MCF 10A (cell line): ENCODE measurements at regions not wholly inside any gene's neighbourhood (a gene's known extent, or its start where the extent isn't known, plus 50 kb on each side); places are given as distances from the start of the nearest gene placed in this dataset.
"Not testable (repeated sequence)": the region's sequence is repeated elsewhere in the genome, so short reads cannot be mapped to it uniquely, and the experiment has no call there.

Source experiments
- BruUV-seq: library from RNA; stranded (reverse); fragments of 400-500 nt; replicated peaks from 2 replicates; lab custom pipeline; 2021; lab: Mats Ljungman, UMichigan
- CTCF ChIA-PET: fragments of 300-600 bp; sonication (Branson Sonifier 250); formaldehyde crosslinking; extraction: SDS; loops from one replicate; lab custom pipeline; 2021; ENCODE audit warnings: antibody characterized with exemption, inconsistent platforms; lab: Yijun Ruan, JAX
- POLR2A ChIA-PET: fragments of 300-600, 350-650 bp; sonication (Branson Sonifier 250); formaldehyde crosslinking; extraction: SDS; loops from one replicate; lab custom pipeline; 2020; ENCODE audit warnings: antibody characterized with exemption, inconsistent platforms; lab: Yijun Ruan, JAX
- DNase-seq: peaks from one replicate; pipeline ENCODE4 v3.0.0-alpha.2; 2018; ENCODE audit not compliant: unreplicated experiment
- H3K27ac Mint-ChIP-seq: one replicate; pipeline ENCODE4 v1.8.0; 2022; ENCODE audit warnings: mild to moderate bottlenecking, low read depth, mixed read lengths; ENCODE audit not compliant: unreplicated experiment
- H3K27me3 Mint-ChIP-seq: one replicate; pipeline ENCODE4 v1.8.0; 2022; ENCODE audit warnings: mixed read lengths; ENCODE audit not compliant: insufficient read depth, unreplicated experiment
- H3K36me3 Mint-ChIP-seq: one replicate; pipeline ENCODE4 v1.8.0; 2022; ENCODE audit warnings: mild to moderate bottlenecking, moderate library complexity, mixed read lengths; ENCODE audit not compliant: insufficient read depth, unreplicated experiment
- H3K4me1 Mint-ChIP-seq: one replicate; pipeline ENCODE4 v1.8.0; 2022; ENCODE audit warnings: mixed read lengths; ENCODE audit not compliant: insufficient read depth, unreplicated experiment
- H3K4me3 Mint-ChIP-seq: one replicate; pipeline ENCODE4 v1.8.0; 2022; ENCODE audit warnings: mild to moderate bottlenecking, moderate library complexity, mixed read lengths; ENCODE audit not compliant: unreplicated experiment
- H3K9me3 Mint-ChIP-seq: one replicate; pipeline ENCODE4 v1.8.0; 2022; ENCODE audit warnings: mixed read lengths; ENCODE audit not compliant: unreplicated experiment
- intact Hi-C: fragments of 100-400 bp; cut with micrococcal nuclease; formaldehyde crosslinking; loops from 2 replicates; pipeline ENCODE4 v1.14.1; 2022
- TF ChIP-seq, protein P1 (sequence below): fragments of 200-600 bp; IDR thresholded peaks from one replicate; pipeline ENCODE4 v1.8.0; 2022; ENCODE audit warnings: antibody characterized with exemption, mild to moderate bottlenecking; ENCODE audit not compliant: unreplicated experiment

DNA sequence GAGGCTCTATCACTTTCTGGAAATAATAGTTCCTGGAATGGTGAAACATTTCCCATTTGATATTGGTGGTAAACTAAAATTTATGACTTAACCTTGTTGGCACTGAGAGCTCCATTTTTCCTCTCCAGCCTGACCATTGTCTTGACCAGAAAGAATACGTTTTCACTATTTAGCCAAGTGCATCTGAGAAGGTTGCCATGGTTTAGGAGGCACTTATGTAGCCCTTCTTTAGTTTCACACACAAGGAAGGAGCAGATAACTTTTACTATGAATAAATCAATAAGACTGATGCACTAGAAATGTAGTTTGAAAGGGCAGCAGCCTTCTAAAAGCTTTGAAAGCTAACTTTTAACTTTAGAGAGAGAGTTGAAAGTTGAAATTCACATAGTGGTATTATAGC is 1045.5 kb upstream of the CDH6 start:
- TF ChIP-seq, protein P1, sequence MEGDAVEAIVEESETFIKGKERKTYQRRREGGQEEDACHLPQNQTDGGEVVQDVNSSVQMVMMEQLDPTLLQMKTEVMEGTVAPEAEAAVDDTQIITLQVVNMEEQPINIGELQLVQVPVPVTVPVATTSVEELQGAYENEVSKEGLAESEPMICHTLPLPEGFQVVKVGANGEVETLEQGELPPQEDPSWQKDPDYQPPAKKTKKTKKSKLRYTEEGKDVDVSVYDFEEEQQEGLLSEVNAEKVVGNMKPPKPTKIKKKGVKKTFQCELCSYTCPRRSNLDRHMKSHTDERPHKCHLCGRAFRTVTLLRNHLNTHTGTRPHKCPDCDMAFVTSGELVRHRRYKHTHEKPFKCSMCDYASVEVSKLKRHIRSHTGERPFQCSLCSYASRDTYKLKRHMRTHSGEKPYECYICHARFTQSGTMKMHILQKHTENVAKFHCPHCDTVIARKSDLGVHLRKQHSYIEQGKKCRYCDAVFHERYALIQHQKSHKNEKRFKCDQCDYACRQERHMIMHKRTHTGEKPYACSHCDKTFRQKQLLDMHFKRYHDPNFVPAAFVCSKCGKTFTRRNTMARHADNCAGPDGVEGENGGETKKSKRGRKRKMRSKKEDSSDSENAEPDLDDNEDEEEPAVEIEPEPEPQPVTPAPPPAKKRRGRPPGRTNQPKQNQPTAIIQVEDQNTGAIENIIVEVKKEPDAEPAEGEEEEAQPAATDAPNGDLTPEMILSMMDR, result no peak
- Mint-ChIP-seq H3K4me3 (no peak overlapping the region), H3K27me3 (no peaks in the 10 kb centered on the region), H3K4me1 (no peaks in the 10 kb centered on the region), H3K9me3 (peaks cover 24% of the 10 kb centered on the region), H3K27ac (no peak overlapping the region), H3K36me3 (no peaks in the 10 kb centered on the region)
- no peak for DNase-seq
- intact Hi-C loops, result no loop called here
- ChIA-PET POLR2A (no interaction called here), CTCF (interaction anchor here (1.0 kb wide), 1 partner anchor 107 kb away, joined by 3 read pairs; no protein-coding TSS in a partner anchor)
- no TSS peak for BruUV-seq

DNA sequence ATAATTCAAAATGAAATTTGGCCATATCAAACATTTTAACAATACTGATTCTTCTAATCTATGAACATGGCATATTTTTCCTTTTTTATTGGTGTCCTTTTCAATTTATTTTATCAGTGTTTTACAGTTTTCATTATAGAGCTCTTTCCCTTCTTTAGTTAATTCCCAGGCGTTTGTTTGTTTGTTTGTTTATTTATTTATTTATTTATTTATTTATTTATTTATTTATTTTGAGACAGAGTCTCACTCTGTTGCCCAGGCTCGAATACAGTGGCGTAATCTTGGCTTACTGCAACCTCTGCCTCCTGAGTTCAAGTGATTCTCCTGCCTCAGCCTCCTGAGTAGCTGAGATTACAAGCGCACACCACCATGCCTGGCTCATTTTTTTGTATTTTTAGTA is 1049.4 kb upstream of the CDH6 start:
- POLR2A ChIA-PET, H3K27me3 Mint-ChIP-seq, H3K4me3 Mint-ChIP-seq, H3K4me1 Mint-ChIP-seq, intact Hi-C loops, H3K27ac Mint-ChIP-seq, H3K36me3 Mint-ChIP-seq, BruUV-seq, DNase-seq: not testable (repeated sequence)
- H3K9me3 Mint-ChIP-seq, result peaks cover 22% of the 10 kb centered on the region
- CTCF ChIA-PET, result interaction anchor here (0.6 to 1.3 kb wide), 3 partner anchors 18 to 1269 kb away, joined by 3 to 4 read pairs (median 4); no protein-coding TSS in a partner anchor

DNA sequence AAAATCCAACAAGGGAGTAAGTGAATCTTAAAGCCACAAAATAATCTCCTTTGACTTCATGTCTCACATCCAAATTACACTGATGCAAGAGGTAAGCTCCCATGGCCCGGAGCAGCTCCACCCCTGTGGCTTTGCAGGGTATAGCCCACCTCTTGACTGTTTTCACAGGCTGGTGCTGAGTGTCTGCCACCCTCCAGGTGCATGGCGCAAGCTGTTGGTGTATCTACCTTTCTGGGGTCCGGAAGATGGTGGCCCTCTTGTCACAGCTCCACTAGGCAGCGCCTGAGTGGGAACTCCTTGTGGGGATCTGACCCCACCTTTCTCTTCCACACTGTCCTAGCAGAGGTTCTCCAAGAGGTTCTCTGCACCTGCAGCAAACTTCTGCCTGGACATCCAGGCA is 1051.1 kb upstream of the CDH6 start:
- Mint-ChIP-seq H3K4me3 (no peak overlapping the region), H3K4me1 (no peaks in the 10 kb centered on the region), H3K36me3 (no peaks in the 10 kb centered on the region), H3K27me3 (no peaks in the 10 kb centered on the region), H3K9me3 (peaks cover 22% of the 10 kb centered on the region), H3K27ac (no peak overlapping the region)
- intact Hi-C loops, result no loop called here
- TF ChIP-seq, protein P1, result no peak
- POLR2A ChIA-PET, result no interaction called here
- no TSS peak for BruUV-seq
- CTCF ChIA-PET, result no interaction called here
- no peak for DNase-seq

DNA sequence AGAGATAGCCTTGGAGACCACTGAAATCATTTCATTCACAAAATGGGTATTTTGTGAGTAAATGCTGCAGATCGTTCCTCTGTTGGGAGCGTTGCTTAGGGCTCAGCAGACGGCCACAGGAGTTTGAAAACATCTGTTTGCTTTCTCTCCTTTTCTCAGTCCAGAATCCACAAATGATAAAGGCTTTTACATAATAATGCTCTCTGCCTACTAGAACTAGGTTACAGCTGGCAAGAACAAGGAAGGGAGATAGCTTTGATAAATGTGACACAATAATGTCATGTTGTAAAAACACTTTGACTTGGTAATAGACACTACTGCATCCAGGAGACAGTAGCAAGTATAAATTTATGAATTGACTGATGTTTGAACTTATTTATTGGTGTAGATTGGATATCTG is 1072.4 kb upstream of the CDH6 start:
- ChIA-PET POLR2A (no interaction called here), CTCF (no interaction called here)
- Mint-ChIP-seq H3K4me1 (no peaks in the 10 kb centered on the region), H3K36me3 (no peaks in the 10 kb centered on the region), H3K27me3 (no peaks in the 10 kb centered on the region), H3K27ac (no peak overlapping the region), H3K4me3 (no peak overlapping the region), H3K9me3 (peaks cover 4% of the 10 kb centered on the region)
- DNase-seq, result no peak
- intact Hi-C loops, result no loop called here
- TF ChIP-seq, protein P1, result no peak
- no TSS peak for BruUV-seq

DNA sequence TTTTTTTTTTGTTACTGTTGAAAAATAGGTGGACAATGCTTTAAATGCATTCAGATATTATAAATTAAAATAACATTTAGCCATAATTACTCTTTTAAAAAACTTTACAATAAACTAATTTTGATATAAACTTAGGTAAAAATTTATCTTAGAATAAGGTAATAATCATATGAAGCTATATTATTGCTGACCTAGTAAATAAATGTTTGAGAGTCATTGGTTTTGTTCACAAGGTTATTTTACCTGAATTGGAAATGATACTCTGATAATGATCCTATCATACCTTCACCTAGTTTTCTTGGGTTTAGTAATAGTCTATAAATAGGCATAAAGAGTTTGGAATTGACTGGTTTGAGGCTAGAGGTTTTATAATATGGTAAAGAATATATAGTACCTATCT is 1076.4 kb upstream of the CDH6 start:
- Mint-ChIP-seq H3K9me3 (peaks cover 8% of the 10 kb centered on the region), H3K4me1 (peaks cover 9% of the 10 kb centered on the region), H3K27me3 (no peaks in the 10 kb centered on the region), H3K27ac (no peak overlapping the region), H3K36me3 (no peaks in the 10 kb centered on the region), H3K4me3 (no peak overlapping the region)
- POLR2A ChIA-PET, result no interaction called here
- CTCF ChIA-PET, result interaction anchor here (0.7 to 0.8 kb wide), 2 partner anchors 22 to 304 kb away, joined by 4 read pairs; no protein-coding TSS in a partner anchor
- no TSS peak for BruUV-seq
- intact Hi-C loops, result no loop called here
- TF ChIP-seq, protein P1, result no peak
- DNase-seq, result no peak
